ENCODE measurements at regions not wholly inside any gene's neighbourhood (a gene's known extent, or its start where the extent isn't known, plus 50 kb on each side); places are given as distances from the start of the nearest gene placed in this dataset.

DNA sequence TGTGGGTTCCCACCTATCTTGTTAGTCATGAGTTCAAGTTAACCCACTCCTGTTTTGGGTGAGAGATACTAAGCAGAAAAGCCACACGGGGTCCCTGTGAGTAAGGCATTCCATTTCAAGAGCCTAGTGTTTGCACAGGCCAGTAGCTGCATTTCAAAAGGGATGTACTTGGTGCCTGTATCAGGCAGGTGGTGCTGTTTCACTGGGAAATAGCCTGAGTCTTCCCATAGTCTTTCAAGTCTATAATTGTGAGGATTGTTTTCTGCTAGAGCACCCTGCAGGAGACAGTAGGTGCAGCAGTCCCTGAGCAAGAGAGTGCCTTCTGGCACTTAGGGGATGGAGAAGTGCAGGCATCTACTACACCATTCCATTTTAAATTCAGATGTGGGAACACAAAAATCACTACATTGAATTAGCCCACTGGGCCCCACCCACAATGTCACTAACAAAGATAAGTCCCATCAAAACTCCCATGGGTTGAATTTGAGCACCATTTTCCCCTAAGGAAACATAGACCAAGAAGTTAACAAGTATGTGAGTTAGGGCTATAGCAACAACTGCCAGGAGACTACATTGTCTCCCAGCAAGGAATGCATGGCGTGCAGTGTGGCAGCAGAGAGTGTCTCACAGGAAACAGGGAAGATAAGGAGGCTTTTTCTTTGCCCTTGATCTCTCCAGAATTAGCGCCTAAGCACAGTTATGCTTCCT is 263.2 kb downstream of the COX7C start:
- peak; percentile 28 for DNase-seq

DNA sequence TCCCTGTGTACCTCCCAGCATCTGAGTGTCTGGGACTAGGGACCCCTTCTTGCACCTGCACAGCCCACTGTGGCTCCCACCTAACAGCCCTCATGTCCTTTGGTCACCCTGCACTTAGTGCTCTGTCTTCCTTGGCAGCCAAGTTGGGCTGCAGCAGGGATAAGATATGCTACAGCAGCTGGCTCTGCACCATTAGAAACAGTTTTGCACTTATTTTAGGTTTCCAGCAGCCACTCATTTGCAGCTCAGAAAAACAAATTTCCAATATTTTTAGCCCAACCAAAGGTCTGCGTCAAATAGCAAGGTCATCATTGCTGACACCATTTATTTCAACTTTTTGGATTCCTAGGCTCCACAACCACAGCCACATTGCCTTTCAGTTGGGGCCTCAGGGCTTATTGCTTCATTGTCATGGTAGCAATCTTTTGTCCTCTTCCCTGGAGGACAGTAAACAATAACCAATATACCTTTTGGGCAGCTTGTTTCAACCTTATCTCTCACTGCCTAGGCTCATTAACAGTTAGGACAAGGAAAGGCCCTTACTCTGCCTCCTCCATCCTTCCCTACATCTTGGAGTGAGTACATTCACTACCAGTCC is 263.9 kb downstream of the COX7C start:
- no peak for DNase-seq

DNA sequence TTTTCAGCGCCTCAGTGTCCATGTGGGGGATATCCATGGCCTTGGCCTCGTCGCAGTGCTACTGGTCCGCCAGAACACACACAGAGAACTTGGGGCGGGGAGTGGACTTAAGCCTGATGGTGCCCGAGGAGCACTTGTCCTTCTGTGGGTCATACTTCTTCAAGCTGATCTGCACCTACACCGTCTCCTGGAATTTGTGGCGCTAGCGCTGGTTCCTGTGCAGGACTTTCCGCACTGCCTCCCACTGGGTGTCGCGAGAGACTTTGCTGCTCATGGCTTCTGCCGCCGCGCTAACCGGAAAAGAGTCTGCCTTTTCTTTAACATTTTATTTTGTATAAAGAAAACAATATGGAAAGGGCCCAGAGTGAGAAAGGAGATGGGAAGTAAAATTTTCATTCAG is 266.9 kb downstream of the COX7C start:
- no peak for DNase-seq

GRCh38 chr5:86885011-86885410 is 267.3 kb downstream of the COX7C start:
- no peak for DNase-seq

DNA sequence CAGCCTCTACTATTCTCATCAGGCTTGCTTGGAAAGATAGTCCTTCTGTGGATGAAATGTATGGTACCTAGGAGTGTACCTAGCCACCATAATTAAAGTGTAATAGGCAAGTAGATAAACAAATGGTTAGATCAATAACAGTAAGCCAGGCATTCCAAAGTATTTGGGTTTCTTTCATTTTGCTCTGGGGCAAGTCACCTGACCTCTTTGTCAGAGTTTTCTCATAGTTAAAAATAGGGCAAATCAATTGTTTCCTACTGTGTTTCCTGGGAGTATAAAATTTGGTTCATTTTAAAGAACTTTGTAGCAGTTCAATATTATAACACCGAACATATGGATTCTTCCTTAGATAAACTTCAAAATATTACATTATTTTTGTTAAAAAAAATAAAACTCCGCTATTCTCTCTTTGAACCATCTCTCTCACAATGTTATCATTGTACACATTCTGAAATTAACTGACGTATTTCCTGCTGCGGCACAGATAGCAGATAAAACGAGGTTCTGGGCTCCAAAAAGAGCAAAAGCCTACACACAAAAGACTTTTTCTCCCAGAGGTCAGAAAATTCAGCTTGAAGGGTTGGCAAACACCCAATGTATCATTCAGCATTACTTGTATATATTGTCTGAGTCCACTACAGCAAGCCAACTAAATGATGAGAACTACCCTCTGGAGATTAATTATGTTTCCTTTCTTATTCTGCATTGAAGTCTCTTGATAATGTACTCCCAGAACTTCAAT is 267.9 kb downstream of the COX7C start:
- DNase-seq: no peak

DNA sequence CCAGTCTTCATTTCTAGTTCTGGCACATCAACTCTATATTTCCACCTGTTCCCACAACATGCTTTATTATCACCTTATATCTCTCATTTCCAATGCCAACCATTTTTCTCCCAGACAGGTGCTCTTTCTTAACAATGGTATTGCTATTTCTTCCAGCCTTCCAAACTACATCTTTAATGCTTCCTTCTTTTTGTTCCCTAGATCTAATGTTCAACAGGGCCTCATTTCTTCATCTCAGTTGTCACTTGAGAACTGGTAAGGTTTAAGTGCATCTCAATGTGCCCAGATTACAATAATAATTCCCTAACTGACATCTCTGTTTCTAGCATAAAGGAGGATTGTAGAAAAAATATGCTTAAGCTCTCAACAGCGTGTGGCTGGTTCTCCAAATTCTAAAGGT is 272.6 kb downstream of the COX7C start:
- DNase-seq: no peak

GRCh38 chr5:86894056-86894455 is 276.3 kb downstream of the COX7C start:
- DNase-seq: no peak

- no peak for DNase-seq
Measured at GRCh38 chr5:86896916-86897315, 279.2 kb downstream of the COX7C start.

DNA sequence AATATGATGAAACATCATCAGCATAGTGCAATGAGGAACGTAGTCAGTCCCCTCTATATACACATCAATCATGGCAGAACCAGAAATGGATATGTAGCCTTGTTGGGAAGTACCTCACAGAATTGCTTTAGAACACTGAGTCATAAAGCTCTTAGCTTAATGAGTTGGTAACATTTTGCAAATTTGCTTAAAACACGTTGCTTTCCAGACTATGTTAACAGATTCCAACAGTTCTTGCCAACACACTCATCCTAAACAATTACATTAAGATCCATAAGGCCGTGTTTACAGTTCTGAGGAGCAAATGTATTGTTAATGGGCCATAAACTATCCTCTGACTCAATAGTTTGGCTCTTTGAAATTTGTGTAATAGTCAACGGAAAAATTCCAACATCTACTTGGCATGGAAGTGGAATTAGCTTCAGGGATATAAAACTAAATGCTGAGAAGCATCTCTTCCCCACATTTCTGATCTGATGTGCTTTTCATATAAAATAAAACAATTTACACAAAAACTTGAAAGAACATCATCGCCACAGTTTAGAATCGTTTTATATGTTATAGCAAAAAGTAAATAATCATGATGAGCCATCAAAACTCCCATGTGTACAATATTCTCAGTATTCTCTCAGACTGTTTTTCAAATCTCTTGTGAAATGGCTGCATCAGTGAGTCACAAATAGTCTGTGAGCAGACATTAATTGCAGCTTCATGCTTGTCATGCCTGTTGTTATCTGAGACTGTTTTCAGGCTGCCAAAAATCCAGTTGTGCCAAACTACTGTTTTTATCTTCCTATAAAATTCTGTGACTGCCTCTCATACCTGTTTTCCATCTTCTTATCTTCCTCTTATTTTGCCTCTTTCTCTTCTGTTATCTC is 291.9 kb downstream of the COX7C start:
- no peak for DNase-seq

DNA sequence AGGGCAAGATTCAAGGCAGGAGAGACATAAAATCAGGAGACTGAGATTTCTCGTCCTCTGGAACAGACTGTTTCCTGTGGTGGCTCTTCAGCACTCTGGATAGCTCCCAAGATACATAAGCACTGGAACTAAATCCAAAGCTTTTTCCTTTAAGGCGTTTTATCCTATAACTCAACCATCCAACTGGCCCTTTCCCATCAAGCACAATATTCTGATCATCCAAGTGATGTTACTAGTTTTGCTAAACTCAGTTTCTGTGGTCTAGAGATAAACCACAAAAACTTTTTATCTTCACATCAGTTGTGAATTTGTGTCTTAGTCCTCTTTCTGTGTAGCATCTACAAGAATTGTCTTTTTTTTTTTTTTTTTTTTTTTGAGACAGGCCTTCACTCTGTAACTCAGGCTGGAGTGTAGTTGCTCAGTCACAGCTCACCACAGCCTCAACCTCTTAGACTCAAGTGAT is 299.4 kb downstream of the COX7C start:
- no peak for DNase-seq

GRCh38 chr5:86918246-86918645 is 300.5 kb downstream of the COX7C start:
- no peak for DNase-seq

DNA sequence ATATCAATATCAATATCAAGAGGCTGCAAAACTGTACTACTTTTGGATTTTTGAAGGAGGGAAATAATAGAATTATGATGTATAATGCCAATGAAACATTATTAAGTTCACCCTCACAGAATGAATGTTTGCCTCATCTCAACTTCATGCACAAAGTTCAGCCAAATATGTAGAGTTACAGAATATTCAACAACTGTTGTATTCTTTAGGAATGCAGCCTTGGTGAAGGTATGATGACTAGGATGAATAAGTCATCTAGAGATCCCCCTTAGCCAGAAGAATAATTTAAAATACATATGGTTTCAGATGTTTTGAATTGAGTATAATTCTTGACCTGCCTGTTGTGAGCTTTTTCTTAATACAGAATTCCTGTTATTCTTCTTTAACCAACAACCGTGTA is 308.3 kb downstream of the COX7C start:
- no peak for DNase-seq

GRCh38 chr5:86929123-86929766 is 311.5 kb downstream of the COX7C start:
- no peak for DNase-seq

GRCh38 chr5:86951761-86952160 is 315.9 kb upstream of the RASA1 start:
- DNase-seq: no peak

DNA sequence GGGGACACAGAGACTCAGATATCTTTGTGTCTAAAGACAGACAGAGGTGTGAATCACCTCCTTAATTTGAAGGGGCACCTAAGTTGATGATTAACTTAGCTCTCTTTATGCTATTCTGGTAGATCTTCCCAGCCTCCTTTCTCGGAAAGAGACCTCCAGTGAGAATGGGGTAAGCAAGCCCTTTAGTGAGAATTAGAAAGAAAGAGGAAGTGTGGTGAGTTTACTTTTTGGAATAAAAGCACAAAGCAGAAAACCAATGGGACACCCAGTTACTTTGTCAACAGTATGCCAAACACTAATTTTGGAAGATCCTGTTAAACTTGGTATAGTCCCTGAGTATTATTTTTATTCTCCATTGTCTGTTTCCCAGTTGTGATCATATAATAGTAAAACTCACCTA is 302.8 kb upstream of the RASA1 start:
- DNase-seq: no peak

DNA sequence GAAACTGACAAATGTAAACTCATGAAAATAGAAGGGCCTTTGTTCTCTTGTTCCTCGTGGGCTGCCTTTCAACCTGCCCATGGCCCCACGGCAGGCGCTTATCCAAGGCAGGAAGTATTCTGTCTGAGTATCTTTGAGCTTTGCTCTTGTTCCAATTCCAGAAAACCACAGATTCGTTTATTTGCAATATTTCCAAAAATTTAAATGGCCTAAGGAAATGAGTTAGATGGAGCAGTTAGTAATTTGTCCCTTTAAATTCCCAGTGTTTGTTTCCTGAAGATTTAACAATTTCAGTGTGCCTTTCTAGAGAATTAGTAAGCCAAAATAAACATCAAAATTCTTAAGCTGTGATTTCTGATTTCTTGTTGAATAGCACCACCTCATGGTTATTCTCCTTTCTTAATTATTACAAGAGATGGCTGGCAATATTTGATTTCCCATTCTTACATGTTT is 299.4 kb upstream of the RASA1 start:
- no peak for DNase-seq

DNA sequence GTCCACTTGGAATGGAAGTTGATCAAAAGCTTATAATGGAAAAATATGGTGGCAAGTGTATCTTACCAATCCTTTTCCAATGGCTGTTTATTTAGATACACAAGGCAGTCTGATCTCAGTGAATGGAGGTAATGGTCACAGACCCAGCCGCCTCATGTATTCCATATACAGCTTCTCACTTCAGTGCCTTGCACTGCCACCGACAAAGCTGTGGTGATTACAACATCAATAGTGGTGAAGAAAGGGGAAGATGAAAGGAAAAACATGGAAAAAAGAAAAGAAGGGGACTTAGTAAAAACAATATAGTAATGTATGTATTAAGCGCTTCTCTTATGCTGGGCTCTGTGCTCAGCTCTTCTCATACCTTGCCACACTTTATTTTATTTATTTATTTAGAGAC is 297.3 kb upstream of the RASA1 start:
- DNase-seq: no peak

DNA sequence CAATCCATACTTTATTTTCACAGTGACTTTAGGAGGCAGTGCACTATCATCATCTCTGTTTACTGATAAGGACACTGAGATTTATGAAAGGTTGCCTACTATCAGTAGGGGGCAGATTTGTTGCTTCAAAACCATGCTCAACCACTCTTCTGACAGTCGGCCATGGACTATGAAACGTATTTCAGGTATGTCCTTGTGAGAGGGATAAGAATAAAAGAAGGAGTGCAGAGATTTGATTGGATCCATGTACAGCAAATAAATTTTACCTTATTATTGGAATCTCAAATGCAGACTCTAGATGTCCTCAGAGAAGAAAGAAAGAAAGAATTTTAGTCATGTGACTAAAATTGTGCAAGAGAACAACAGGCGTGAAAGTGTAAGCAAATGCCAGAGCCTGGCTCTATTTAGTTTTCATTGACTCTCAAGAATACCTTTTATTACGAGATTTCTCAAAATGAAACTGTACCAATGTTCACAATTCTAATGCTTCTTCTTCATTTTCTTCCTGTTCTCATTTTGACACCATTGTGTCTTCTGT is 296.6 kb upstream of the RASA1 start:
- DNase-seq: no peak

GRCh38 chr5:86974955-86975354 is 292.7 kb upstream of the RASA1 start:
- no peak for DNase-seq

GRCh38 chr5:86977190-86977589 is 290.5 kb upstream of the RASA1 start:
- no peak for DNase-seq

- no peak for DNase-seq
Measured at GRCh38 chr5:86977808-86978207, 289.9 kb upstream of the RASA1 start.

- no peak for DNase-seq
Measured at GRCh38 chr5:86979811-86980411, 287.8 kb upstream of the RASA1 start.
